Right lobe of liver (tissue), 6 donors: ENCODE measurements at regions not wholly inside any gene's neighbourhood (a gene's known extent, or its start where the extent isn't known, plus 50 kb on each side); places are given as distances from the start of the nearest gene placed in this dataset.

Experiments
- ATAC-seq, 4 donors: fragments of 200-7000 bp; cut with Tn5 transposase; one replicate each; pipeline ENCODE4 v1.9.1; 2020; ENCODE audit warnings: mild to moderate bottlenecking in 4 of 4, moderate library complexity in 4 of 4
- DNase-seq, 3 donors: peaks; one replicate each; pipeline ENCODE4 v3.0.0-alpha.2; 2020
- H3K27ac ChIP-seq, 3 donors: fragments of 200-600 bp; one replicate each; pipeline ENCODE4 v1.8.0; 2022
- H3K27me3 ChIP-seq, 2 donors: fragments of 200-600 bp; one replicate each; pipeline ENCODE4 v1.8.0; 2022
- H3K36me3 ChIP-seq, 4 donors: fragments of 200-600 bp; sonication (generic) in 1 of 4; one replicate each; pipeline versions ENCODE4 v1.5.1 to v1.8.0; 2017 to 2022; ENCODE audit warnings: control low read depth in 1 of 4
- H3K4me1 ChIP-seq, 4 donors: fragments of 200-600 bp; sonication (generic) in 1 of 4; one replicate each; pipeline versions ENCODE4 v1.5.1 to v1.8.0; 2017 to 2022; ENCODE audit warnings: control low read depth in 1 of 4
- H3K4me3 ChIP-seq, 3 donors: fragments of 200-600 bp; one replicate each; pipeline ENCODE4 v1.8.0; 2022
- H3K9me3 ChIP-seq, 4 donors: fragments of 200-600 bp; sonication (generic) in 1 of 4; one replicate each; pipeline versions ENCODE4 v1.5.1 to v1.8.0; 2017 to 2022; ENCODE audit warnings: control low read depth in 1 of 4
- CTCF ChIP-seq, 4 donors: fragments of 200-600 bp in 3 of 4; fragments of 450-650 bp in 1 of 4; IDR thresholded peaks; one replicate each; pipeline versions ENCODE4 v1.5.1 to v1.8.0; 2016 to 2022; ENCODE audit warnings: antibody characterized with exemption in 4 of 4, mild to moderate bottlenecking in 2 of 4
- POLR2A ChIP-seq: fragments of 450-650 bp; IDR thresholded peaks from one replicate; pipeline ENCODE4 v1.6.1; 2017; ENCODE audit warnings: antibody characterized with exemption, mild to moderate bottlenecking
- WGBS: methylation state at CpG from one replicate; pipeline ENCODE4 v1.1.6; 2018; ENCODE audit warnings: low coverage, low lambda C conversion rate; ENCODE audit not compliant: insufficient coverage; ENCODE audit errors: missing lambda C conversion rate; 5-methylcytosine and 5-hydroxymethylcytosine counted together
- intact Hi-C, 2 donors: fragments of 100-400 bp; cut with DNase I; formaldehyde crosslinking; loops; one replicate each; pipeline versions ENCODE4 v1.11.2 to v1.14.1; 2022
- donor health status: DM: no; HTN: yes; CAD: no.
- donor health status: DM: no; HTN: no; CAD: no.
- donor health status: DM: no; HTN: no; CAD: no.
- donor health status: DM: no; HTN: yes; CAD: no.
- donor health status: DM: no; HTN: yes; CAD: no.

GRCh38 chr1:90840352-90840751, 123.2 kb upstream of the BARHL2 start:
- Histone ChIP-seq H3K36me3 (no peaks in the 10 kb centered on the region), H3K4me3 (no peak overlapping the region), H3K27me3 (no peaks in the 10 kb centered on the region), H3K9me3 (no peaks in the 10 kb centered on the region), H3K27ac (no peak overlapping the region), H3K4me1 (no peaks in the 10 kb centered on the region)
- intact Hi-C loops = no loop called here
- WGBS = 50% methylated on average over 3 of the region's 7 CpGs
- DNase-seq (no peak), ATAC-seq (no peak)
- TF ChIP-seq CTCF (IDR thresholded peaks at IDR 0.05) = no peak
- TF ChIP-seq POLR2A = no peak

- DNase-seq (no peak), ATAC-seq (peak in 2 of 4 donors; percentile 24 to 53)
- H3K9me3 ChIP-seq = no peaks in the 10 kb centered on the region
- no peak overlapping the region for H3K4me3 ChIP-seq
- H3K27me3 ChIP-seq = no peaks in the 10 kb centered on the region
- 32% methylated on average over 5 of the region's 5 CpGs for WGBS
- no peak overlapping the region for H3K27ac ChIP-seq
- H3K36me3 ChIP-seq = no peaks in the 10 kb centered on the region
- no peaks in the 10 kb centered on the region for H3K4me1 ChIP-seq
- TF ChIP-seq POLR2A (no peak), CTCF (IDR thresholded peaks at IDR 0.05) (no peak)
- intact Hi-C loops = no loop called here
These were observed 122.2 kb upstream of the BARHL2 start for GRCh38 chr1:90839323-90839722.

- no peaks in the 10 kb centered on the region for H3K4me1 ChIP-seq
- DNase-seq (no peak), ATAC-seq (no peak)
- H3K27me3 ChIP-seq = no peaks in the 10 kb centered on the region
- no peaks in the 10 kb centered on the region for H3K9me3 ChIP-seq
- H3K4me3 ChIP-seq = no peak overlapping the region
- no peak overlapping the region for H3K27ac ChIP-seq
- no peaks in the 10 kb centered on the region for H3K36me3 ChIP-seq
- intact Hi-C loops = no loop called here
- TF ChIP-seq POLR2A (no peak), CTCF (IDR thresholded peaks at IDR 0.05) (no peak)
These were observed 121.6 kb upstream of the BARHL2 start for GRCh38 chr1:90838720-90839119.

- TF ChIP-seq CTCF (IDR thresholded peaks at IDR 0.05) (no peak), POLR2A (no peak)
- Histone ChIP-seq H3K27ac (no peak overlapping the region), H3K27me3 (no peaks in the 10 kb centered on the region), H3K4me1 (no peaks in the 10 kb centered on the region), H3K4me3 (no peak overlapping the region), H3K9me3 (no peaks in the 10 kb centered on the region), H3K36me3 (no peaks in the 10 kb centered on the region)
- ATAC-seq = no peak
- WGBS = 67% methylated on average over 7 of the region's 7 CpGs
- intact Hi-C loops = no loop called here
- no peak for DNase-seq
These were observed 120.3 kb upstream of the BARHL2 start for GRCh38 chr1:90837420-90837819.

- Histone ChIP-seq H3K27ac (no peak overlapping the region), H3K36me3 (no peaks in the 10 kb centered on the region), H3K4me1 (no peaks in the 10 kb centered on the region), H3K9me3 (no peaks in the 10 kb centered on the region), H3K27me3 (no peaks in the 10 kb centered on the region), H3K4me3 (peak overlapping the region in 1 of 3 donors; percentile 12)
- TF ChIP-seq POLR2A (no peak), CTCF (IDR thresholded peaks at IDR 0.05) (no peak)
- DNase-seq (no peak), ATAC-seq (no peak)
- 43% methylated on average over 7 of the region's 8 CpGs for WGBS
- intact Hi-C loops = no loop called here
These were observed 119.2 kb upstream of the BARHL2 start for GRCh38 chr1:90836345-90836679.
